HEK293 (cell line): ENCODE measurements at regions not wholly inside any gene's neighbourhood (a gene's known extent, or its start where the extent isn't known, plus 50 kb on each side); places are given as distances from the start of the nearest gene placed in this dataset.

Experiments used
- CTCF ChIA-PET: fragments of 350-600 bp; formaldehyde crosslinking; extraction: SDS; loops from one replicate; lab custom pipeline; 2021; ENCODE audit warnings: antibody characterized with exemption; lab: Yijun Ruan, JAX
- POLR2A ChIA-PET: fragments of 300-600 bp; formaldehyde crosslinking; extraction: SDS; loops from one replicate; lab custom pipeline; 2020; ENCODE audit warnings: antibody characterized with exemption, inconsistent platforms; lab: Yijun Ruan, JAX
- H3K27ac ChIP-seq: fragments of 200-500 bp; sonication (Bioruptor generic); 2 replicates; pipeline ENCODE4 v1.5.1; 2014; ENCODE audit warnings: low read depth, low read length, control low read depth, inconsistent platforms; ENCODE audit errors: extremely low read depth
- H3K36me3 ChIP-seq, 2 experiments: fragments of 200-500 bp in 1 of 2; sonication (Bioruptor generic) in 1 of 2; 1 replicate in 1 of 2; 2 replicates in 1 of 2; pipeline ENCODE4 v1.5.1; 2014 to 2017; ENCODE audit warnings: inconsistent platforms in 2 of 2, low read length in 2 of 2; ENCODE audit not compliant: control insufficient read depth in 2 of 2, insufficient read depth in 1 of 2
- H3K4me1 ChIP-seq: fragments of 200-500 bp; sonication (Bioruptor generic); 2 replicates; pipeline ENCODE4 v1.5.1; 2014; ENCODE audit warnings: mild to moderate bottlenecking, low read length, inconsistent platforms; ENCODE audit not compliant: control insufficient read depth, insufficient read depth
- H3K4me3 ChIP-seq: 2 replicates; pipeline ENCODE4 v1.5.1; 2011; ENCODE audit warnings: low read depth, mild to moderate bottlenecking, control low read depth, low read length, moderate library complexity
- H3K9me3 ChIP-seq: fragments of 200-500 bp; sonication (Bioruptor generic); 2 replicates; pipeline ENCODE4 v1.5.1; 2014; ENCODE audit warnings: low read depth, low read length, inconsistent platforms; ENCODE audit not compliant: control insufficient read depth, insufficient read depth
- KLF16 ChIP-seq: fragments of 450-650 bp; formaldehyde crosslinking; IDR thresholded peaks from 2 replicates; pipeline ENCODE4 v1.5.1; 2017; ENCODE audit warnings: missing biosample characterization, missing genetic modification characterization
- PATZ1 ChIP-seq: fragments of 450-650 bp; formaldehyde crosslinking; IDR thresholded peaks from 2 replicates; pipeline ENCODE4 v1.5.1; 2016; ENCODE audit warnings: missing biosample characterization, missing genetic modification characterization
- PBX3 ChIP-seq: sonication (generic); formaldehyde crosslinking; IDR thresholded peaks from 2 replicates; pipeline ENCODE4 v1.8.1; 2022; ENCODE audit warnings: mild to moderate bottlenecking, moderate library complexity, missing genetic modification reagents
- PRDM10 ChIP-seq: fragments of 450-650 bp; formaldehyde crosslinking; IDR thresholded peaks from 2 replicates; pipeline ENCODE4 v1.5.1; 2016; ENCODE audit warnings: missing biosample characterization, missing genetic modification characterization
- ZBTB20 ChIP-seq: fragments of 450-650 bp; formaldehyde crosslinking; IDR thresholded peaks from 2 replicates; pipeline ENCODE4 v1.5.1; 2016; ENCODE audit warnings: missing biosample characterization, missing genetic modification characterization
- ZBTB49 ChIP-seq: fragments of 450-650 bp; formaldehyde crosslinking; IDR thresholded peaks from 2 replicates; pipeline ENCODE4 v1.5.1; 2016; ENCODE audit warnings: missing biosample characterization, missing genetic modification characterization, low read depth
- ZNF121 ChIP-seq: fragments of 450-650 bp; formaldehyde crosslinking; IDR thresholded peaks from 2 replicates; pipeline ENCODE4 v1.5.1; 2016; ENCODE audit warnings: missing biosample characterization, missing genetic modification characterization
- ZNF132 ChIP-seq: fragments of 450-650 bp; formaldehyde crosslinking; IDR thresholded peaks from 2 replicates; pipeline ENCODE4 v1.5.1; 2017; ENCODE audit warnings: missing biosample characterization, missing genetic modification characterization, borderline replicate concordance
- ZNF155 ChIP-seq: fragments of 450-650 bp; formaldehyde crosslinking; IDR thresholded peaks from 2 replicates; pipeline ENCODE4 v1.5.1; 2016; ENCODE audit warnings: missing biosample characterization, missing genetic modification characterization
- ZNF2 ChIP-seq: fragments of 450-650 bp; formaldehyde crosslinking; IDR thresholded peaks from 2 replicates; pipeline ENCODE4 v1.5.1; 2016; ENCODE audit warnings: missing biosample characterization, missing genetic modification characterization
- ZNF341 ChIP-seq: fragments of 450-650 bp; formaldehyde crosslinking; IDR thresholded peaks from 2 replicates; pipeline ENCODE4; 2016; ENCODE audit warnings: low read depth, missing biosample characterization, missing genetic modification characterization
- ZNF426 ChIP-seq: fragments of 450-650 bp; formaldehyde crosslinking; IDR thresholded peaks from 2 replicates; pipeline ENCODE4 v1.5.1; 2017; ENCODE audit warnings: missing biosample characterization, missing genetic modification characterization, mild to moderate bottlenecking, inconsistent platforms, moderate library complexity
- ZNF600 ChIP-seq: fragments of 450-650 bp; formaldehyde crosslinking; IDR thresholded peaks from 2 replicates; pipeline ENCODE4 v1.5.1; 2016; ENCODE audit warnings: missing biosample characterization, missing genetic modification characterization
- ZNF658 ChIP-seq: fragments of 450-650 bp; formaldehyde crosslinking; IDR thresholded peaks from 2 replicates; pipeline ENCODE4; 2016; ENCODE audit warnings: missing biosample characterization, missing genetic modification characterization
- TF ChIP-seq, protein P1 (sequence below): fragments of 450-650 bp; formaldehyde crosslinking; IDR thresholded peaks from 2 replicates; pipeline ENCODE4 v1.5.1; 2016; ENCODE audit warnings: missing biosample characterization, missing genetic modification characterization

DNA sequence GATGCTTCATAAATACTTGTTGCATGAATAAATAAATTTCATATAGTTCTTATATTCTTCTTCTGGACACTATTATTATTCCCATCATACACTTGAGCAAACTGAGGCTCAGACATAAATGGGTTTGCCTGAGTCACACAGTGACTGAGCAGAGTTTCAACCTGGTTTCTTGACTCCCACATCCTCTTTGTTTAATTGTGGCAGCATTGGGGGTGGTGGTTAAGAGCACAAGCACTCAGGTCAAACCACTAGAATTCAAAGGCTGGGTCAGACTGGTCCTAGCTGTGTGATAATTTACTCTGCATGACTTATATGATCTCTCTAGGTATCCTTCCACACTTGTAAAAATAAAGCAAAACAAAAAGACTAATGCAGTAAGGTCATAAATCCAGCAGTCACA, 274.9 kb upstream of the SRRM4 start (continued):
- no peak for TF ChIP-seq PRDM10

- Histone ChIP-seq H3K36me3 (no peaks in the 10 kb centered on the region), H3K27ac (no peak overlapping the region), H3K4me3 (no peak overlapping the region), H3K9me3 (no peaks in the 10 kb centered on the region), H3K4me1 (no peaks in the 10 kb centered on the region)
- TF ChIP-seq PATZ1 (tag by site-specific recombination) (no peak), ZNF155 (tag by site-specific recombination) (no peak), ZNF341 (tag by site-specific recombination) (no peak), ZNF121 (tag by site-specific recombination) (no peak), ZNF426 (tag by site-specific recombination) (no peak), ZNF600 (tag by site-specific recombination) (no peak), ZNF132 (tag by site-specific recombination) (no peak), ZBTB20 (tag by site-specific recombination) (no peak), ZNF658 (tag by site-specific recombination) (no peak), KLF16 (tag by site-specific recombination) (no peak), ZNF2 (tag by site-specific recombination) (no peak), PBX3 (CRISPR knock-in tag) (no peak), ZBTB49 (tag by site-specific recombination) (no peak)
- TF ChIP-seq, protein P1, sequence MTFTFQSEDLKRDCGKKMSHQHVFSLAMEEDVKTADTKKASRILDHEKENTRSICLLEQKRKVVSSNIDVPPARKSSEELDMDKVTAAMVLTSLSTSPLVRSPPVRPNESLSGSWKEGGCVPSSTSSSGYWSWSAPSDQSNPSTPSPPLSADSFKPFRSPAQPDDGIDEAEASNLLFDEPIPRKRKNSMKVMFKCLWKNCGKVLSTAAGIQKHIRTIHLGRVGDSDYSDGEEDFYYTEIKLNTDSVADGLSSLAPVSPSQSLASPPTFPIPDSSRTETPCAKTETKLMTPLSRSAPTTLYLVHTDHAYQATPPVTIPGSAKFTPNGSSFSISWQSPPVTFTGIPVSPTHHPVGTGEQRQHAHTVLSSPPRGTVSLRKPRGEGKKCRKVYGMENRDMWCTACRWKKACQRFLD (tag by site-specific recombination): no peak
- ChIA-PET CTCF (no interaction called here), POLR2A (no interaction called here)
These were observed 271.4 kb upstream of the SRRM4 start for GRCh38 chr12:118709946-118710345.
